ENCODE measurements at regions not wholly inside any gene's neighbourhood (a gene's known extent, or its start where the extent isn't known, plus 50 kb on each side); places are given as distances from the start of the nearest gene placed in this dataset.

DNA sequence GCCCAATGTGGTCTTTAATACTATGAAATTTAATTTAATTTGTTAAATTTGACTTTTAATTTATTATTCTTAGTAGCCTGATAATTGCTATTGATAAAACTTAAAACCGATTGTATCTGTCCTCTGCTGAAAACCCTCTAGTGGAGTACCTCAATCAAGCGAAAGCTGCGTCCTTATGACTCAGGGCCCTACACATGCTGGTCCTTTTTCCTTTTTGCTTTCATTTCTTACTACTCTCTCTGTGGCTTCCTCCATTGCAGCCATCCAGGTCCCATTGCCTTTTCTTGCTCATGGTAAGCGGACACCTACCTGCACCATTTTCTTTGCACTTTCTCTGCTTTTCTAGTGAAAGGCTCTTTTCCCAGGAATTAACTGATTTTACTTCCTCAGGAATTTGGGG, 301.1 kb downstream of the INHBA start:
- DNase-seq (ENCODE audit: low spot score): no peak
- 74% methylated on average over 4 of the region's 4 CpGs for WGBS
- H3K4me3 ChIP-seq (ENCODE audit: low read depth in 1 of 3, low read length in 3 of 3): no peak overlapping the region
- no peaks in the 10 kb centered on the region for H3K27me3 ChIP-seq (ENCODE audit: control insufficient read depth in 4 of 4, insufficient read depth in 4 of 4, low read length in 3 of 4)
- H3K4me1 ChIP-seq (ENCODE audit: control insufficient read depth in 4 of 4, insufficient read depth in 4 of 4, low read length in 3 of 4): peaks cover 0 to 12% (median 5%) of the 10 kb centered on the region in 4 donors
- H3K27ac ChIP-seq (ENCODE audit: low read depth in 1 of 2, low read length in 2 of 2): no peak overlapping the region
- H3K9me3 ChIP-seq (ENCODE audit: control insufficient read depth in 4 of 4, low read length in 3 of 4): no peaks in the 10 kb centered on the region
- H3K36me3 ChIP-seq (ENCODE audit: control insufficient read depth in 4 of 4, insufficient read depth in 3 of 4, low read depth in 1 of 4, low read length in 3 of 4): no peaks in the 10 kb centered on the region
- TF ChIP-seq, protein P1, sequence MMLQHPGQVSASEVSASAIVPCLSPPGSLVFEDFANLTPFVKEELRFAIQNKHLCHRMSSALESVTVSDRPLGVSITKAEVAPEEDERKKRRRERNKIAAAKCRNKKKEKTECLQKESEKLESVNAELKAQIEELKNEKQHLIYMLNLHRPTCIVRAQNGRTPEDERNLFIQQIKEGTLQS (IDR thresholded peaks at IDR 0.05): no peak
- TF ChIP-seq, protein P2, sequence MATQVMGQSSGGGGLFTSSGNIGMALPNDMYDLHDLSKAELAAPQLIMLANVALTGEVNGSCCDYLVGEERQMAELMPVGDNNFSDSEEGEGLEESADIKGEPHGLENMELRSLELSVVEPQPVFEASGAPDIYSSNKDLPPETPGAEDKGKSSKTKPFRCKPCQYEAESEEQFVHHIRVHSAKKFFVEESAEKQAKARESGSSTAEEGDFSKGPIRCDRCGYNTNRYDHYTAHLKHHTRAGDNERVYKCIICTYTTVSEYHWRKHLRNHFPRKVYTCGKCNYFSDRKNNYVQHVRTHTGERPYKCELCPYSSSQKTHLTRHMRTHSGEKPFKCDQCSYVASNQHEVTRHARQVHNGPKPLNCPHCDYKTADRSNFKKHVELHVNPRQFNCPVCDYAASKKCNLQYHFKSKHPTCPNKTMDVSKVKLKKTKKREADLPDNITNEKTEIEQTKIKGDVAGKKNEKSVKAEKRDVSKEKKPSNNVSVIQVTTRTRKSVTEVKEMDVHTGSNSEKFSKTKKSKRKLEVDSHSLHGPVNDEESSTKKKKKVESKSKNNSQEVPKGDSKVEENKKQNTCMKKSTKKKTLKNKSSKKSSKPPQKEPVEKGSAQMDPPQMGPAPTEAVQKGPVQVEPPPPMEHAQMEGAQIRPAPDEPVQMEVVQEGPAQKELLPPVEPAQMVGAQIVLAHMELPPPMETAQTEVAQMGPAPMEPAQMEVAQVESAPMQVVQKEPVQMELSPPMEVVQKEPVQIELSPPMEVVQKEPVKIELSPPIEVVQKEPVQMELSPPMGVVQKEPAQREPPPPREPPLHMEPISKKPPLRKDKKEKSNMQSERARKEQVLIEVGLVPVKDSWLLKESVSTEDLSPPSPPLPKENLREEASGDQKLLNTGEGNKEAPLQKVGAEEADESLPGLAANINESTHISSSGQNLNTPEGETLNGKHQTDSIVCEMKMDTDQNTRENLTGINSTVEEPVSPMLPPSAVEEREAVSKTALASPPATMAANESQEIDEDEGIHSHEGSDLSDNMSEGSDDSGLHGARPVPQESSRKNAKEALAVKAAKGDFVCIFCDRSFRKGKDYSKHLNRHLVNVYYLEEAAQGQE (IDR thresholded peaks at IDR 0.05): no peak
- TF ChIP-seq NR2F2 (IDR thresholded peaks at IDR 0.05) (no peak), EGR1 (IDR thresholded peaks at IDR 0.05; ENCODE audit: low read depth in 2 of 2) (no peak), JUND (IDR thresholded peaks at IDR 0.05) (no peak), YY1 (IDR thresholded peaks at IDR 0.05) (no peak), RAD21 (IDR thresholded peaks at IDR 0.05) (no peak), HNF4A (conservative IDR thresholded peaks at IDR 0.05) (no peak), RXRA (IDR thresholded peaks at IDR 0.05) (no peak), FOXA1 (IDR thresholded peaks at IDR 0.05) (no peak)
- TF ChIP-seq, protein P3, sequence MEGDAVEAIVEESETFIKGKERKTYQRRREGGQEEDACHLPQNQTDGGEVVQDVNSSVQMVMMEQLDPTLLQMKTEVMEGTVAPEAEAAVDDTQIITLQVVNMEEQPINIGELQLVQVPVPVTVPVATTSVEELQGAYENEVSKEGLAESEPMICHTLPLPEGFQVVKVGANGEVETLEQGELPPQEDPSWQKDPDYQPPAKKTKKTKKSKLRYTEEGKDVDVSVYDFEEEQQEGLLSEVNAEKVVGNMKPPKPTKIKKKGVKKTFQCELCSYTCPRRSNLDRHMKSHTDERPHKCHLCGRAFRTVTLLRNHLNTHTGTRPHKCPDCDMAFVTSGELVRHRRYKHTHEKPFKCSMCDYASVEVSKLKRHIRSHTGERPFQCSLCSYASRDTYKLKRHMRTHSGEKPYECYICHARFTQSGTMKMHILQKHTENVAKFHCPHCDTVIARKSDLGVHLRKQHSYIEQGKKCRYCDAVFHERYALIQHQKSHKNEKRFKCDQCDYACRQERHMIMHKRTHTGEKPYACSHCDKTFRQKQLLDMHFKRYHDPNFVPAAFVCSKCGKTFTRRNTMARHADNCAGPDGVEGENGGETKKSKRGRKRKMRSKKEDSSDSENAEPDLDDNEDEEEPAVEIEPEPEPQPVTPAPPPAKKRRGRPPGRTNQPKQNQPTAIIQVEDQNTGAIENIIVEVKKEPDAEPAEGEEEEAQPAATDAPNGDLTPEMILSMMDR (IDR thresholded peaks at IDR 0.05; ENCODE audit: low read depth, low read length, missing input control): no peak
- TF ChIP-seq, protein P4, sequence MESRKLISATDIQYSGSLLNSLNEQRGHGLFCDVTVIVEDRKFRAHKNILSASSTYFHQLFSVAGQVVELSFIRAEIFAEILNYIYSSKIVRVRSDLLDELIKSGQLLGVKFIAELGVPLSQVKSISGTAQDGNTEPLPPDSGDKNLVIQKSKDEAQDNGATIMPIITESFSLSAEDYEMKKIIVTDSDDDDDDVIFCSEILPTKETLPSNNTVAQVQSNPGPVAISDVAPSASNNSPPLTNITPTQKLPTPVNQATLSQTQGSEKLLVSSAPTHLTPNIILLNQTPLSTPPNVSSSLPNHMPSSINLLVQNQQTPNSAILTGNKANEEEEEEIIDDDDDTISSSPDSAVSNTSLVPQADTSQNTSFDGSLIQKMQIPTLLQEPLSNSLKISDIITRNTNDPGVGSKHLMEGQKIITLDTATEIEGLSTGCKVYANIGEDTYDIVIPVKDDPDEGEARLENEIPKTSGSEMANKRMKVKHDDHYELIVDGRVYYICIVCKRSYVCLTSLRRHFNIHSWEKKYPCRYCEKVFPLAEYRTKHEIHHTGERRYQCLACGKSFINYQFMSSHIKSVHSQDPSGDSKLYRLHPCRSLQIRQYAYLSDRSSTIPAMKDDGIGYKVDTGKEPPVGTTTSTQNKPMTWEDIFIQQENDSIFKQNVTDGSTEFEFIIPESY (IDR thresholded peaks at IDR 0.05): no peak
- TF ChIP-seq, protein P5, sequence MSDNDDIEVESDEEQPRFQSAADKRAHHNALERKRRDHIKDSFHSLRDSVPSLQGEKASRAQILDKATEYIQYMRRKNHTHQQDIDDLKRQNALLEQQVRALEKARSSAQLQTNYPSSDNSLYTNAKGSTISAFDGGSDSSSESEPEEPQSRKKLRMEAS (IDR thresholded peaks at IDR 0.05): no peak
- no peak overlapping the region for H3K9ac ChIP-seq (ENCODE audit: low read depth in 1 of 2, low read length in 2 of 2)

DNA sequence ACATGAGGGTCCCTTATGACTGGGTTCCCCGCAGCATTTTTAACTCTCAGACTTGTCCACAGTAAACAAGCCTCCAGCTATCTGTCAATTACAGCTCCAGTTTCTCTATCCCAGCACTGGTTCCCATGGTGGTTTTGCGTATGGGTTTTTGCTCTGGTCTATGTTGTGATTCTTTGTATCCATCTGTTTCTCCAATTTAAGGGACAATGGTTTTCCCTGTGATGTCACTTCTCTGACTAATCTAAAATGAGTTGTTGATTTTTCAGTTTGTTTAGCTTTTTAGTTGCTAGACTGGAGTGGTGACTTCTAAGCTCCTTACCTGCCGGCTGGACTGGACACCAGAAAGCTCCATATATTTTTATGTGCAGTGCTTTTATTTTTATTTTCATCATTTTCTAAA, 303.7 kb downstream of the INHBA start:
- no peak overlapping the region for H3K4me3 ChIP-seq (ENCODE audit: low read depth in 1 of 3, low read length in 3 of 3)
- no peak for DNase-seq (ENCODE audit: low spot score)
- H3K27ac ChIP-seq (ENCODE audit: low read depth in 1 of 2, low read length in 2 of 2): no peak overlapping the region
- peaks cover 0 to 6% (median under 1%) of the 10 kb centered on the region in 4 donors for H3K4me1 ChIP-seq (ENCODE audit: control insufficient read depth in 4 of 4, insufficient read depth in 4 of 4, low read length in 3 of 4)
- H3K9ac ChIP-seq (ENCODE audit: low read depth in 1 of 2, low read length in 2 of 2): no peak overlapping the region
- no peaks in the 10 kb centered on the region for H3K27me3 ChIP-seq (ENCODE audit: control insufficient read depth in 4 of 4, insufficient read depth in 4 of 4, low read length in 3 of 4)
- WGBS: 98% methylated on average over 3 of the region's 3 CpGs
- peaks cover 0 to 6% (median 0%) of the 10 kb centered on the region in 4 donors for H3K9me3 ChIP-seq (ENCODE audit: control insufficient read depth in 4 of 4, low read length in 3 of 4)
- H3K36me3 ChIP-seq (ENCODE audit: control insufficient read depth in 4 of 4, insufficient read depth in 3 of 4, low read depth in 1 of 4, low read length in 3 of 4): no peaks in the 10 kb centered on the region
- TF ChIP-seq TAF1 (conservative IDR thresholded peaks at IDR 0.05): no peak
- TF ChIP-seq FOXA1 (IDR thresholded peaks at IDR 0.05): no peak
- TF ChIP-seq, protein P2 (IDR thresholded peaks at IDR 0.05): no peak
- TF ChIP-seq HNF4A (conservative IDR thresholded peaks at IDR 0.05): no peak
- TF ChIP-seq JUND (IDR thresholded peaks at IDR 0.05): no peak
- no peak for TF ChIP-seq HNF4G (IDR thresholded peaks at IDR 0.05)
- no peak for TF ChIP-seq SP1 (IDR thresholded peaks at IDR 0.05)
- no peak for TF ChIP-seq RAD21 (IDR thresholded peaks at IDR 0.05)
- TF ChIP-seq, protein P5 (IDR thresholded peaks at IDR 0.05): no peak
- no peak for TF ChIP-seq GABPA (IDR thresholded peaks at IDR 0.05 in 1 of 2, conservative IDR thresholded peaks at IDR 0.05 in 1 of 2)
- no peak for TF ChIP-seq NR2F2 (IDR thresholded peaks at IDR 0.05)
- TF ChIP-seq, protein P4 (IDR thresholded peaks at IDR 0.05): no peak
- no peak for TF ChIP-seq EGR1 (IDR thresholded peaks at IDR 0.05; ENCODE audit: low read depth in 2 of 2)
- TF ChIP-seq, protein P1 (IDR thresholded peaks at IDR 0.05): no peak

All from liver (tissue), 8 donors.